Activated CD4-positive, alpha-beta T cell treated with anti-CD3 and anti-CD28 coated beads, Interleukin-2, amount 10 ng/mL, durations not matched to agents 7 days and 5 days (primary cell): ENCODE measurements at regions not wholly inside any gene's neighbourhood (a gene's known extent, or its start where the extent isn't known, plus 50 kb on each side); places are given as distances from the start of the nearest gene placed in this dataset.

ENCODE experiments used
- CTCF ChIA-PET: fragments of 350-600 bp; sonication (Branson Sonifier 250); formaldehyde crosslinking; loops from one replicate; lab custom pipeline; 2021; ENCODE audit warnings: antibody characterized with exemption; lab: Charles Lee
- POLR2A ChIA-PET: fragments of 350-600 bp; sonication (Branson Sonifier 250); formaldehyde crosslinking; loops from one replicate; lab custom pipeline; 2021; ENCODE audit warnings: antibody characterized with exemption; lab: Charles Lee
- DNase-seq: peaks from one replicate; pipeline ENCODE4 v3.0.0-alpha.2; 2020
- H3K27ac Mint-ChIP-seq: one replicate; pipeline ENCODE4 v1.8.0; 2021; ENCODE audit warnings: mild to moderate bottlenecking, moderate library complexity, mixed read lengths
- H3K27me3 Mint-ChIP-seq: one replicate; pipeline ENCODE4 v1.8.0; 2021; ENCODE audit warnings: mixed read lengths
- H3K36me3 Mint-ChIP-seq: one replicate; pipeline ENCODE4 v1.8.0; 2021; ENCODE audit warnings: low read depth, mixed read lengths
- H3K4me1 Mint-ChIP-seq: one replicate; pipeline ENCODE4 v1.8.0; 2021; ENCODE audit warnings: mixed read lengths
- H3K4me3 Mint-ChIP-seq: one replicate; pipeline ENCODE4 v1.8.0; 2021; ENCODE audit warnings: mild to moderate bottlenecking, moderate library complexity, mixed read lengths
- H3K9me3 Mint-ChIP-seq: one replicate; pipeline ENCODE4 v1.8.0; 2021; ENCODE audit warnings: mixed read lengths

GRCh38 chr12:83390186-83390585 is 703.5 kb downstream of the TMTC2 start:
- POLR2A ChIA-PET, result no interaction called here
- Mint-ChIP-seq H3K9me3 (no peaks in the 10 kb centered on the region), H3K27ac (no peak overlapping the region), H3K4me1 (no peaks in the 10 kb centered on the region), H3K36me3 (no peaks in the 10 kb centered on the region), H3K4me3 (no peak overlapping the region), H3K27me3 (no peaks in the 10 kb centered on the region)
- CTCF ChIA-PET, result no interaction called here
- no peak for DNase-seq

GRCh38 chr12:83389237-83389996 is 702.7 kb downstream of the TMTC2 start:
- H3K27me3 Mint-ChIP-seq, result no peaks in the 10 kb centered on the region
- no peaks in the 10 kb centered on the region for H3K9me3 Mint-ChIP-seq
- DNase-seq, result no peak
- POLR2A ChIA-PET, result no interaction called here
- no peak overlapping the region for H3K27ac Mint-ChIP-seq
- H3K4me1 Mint-ChIP-seq, result no peaks in the 10 kb centered on the region
- H3K4me3 Mint-ChIP-seq, result no peak overlapping the region
- CTCF ChIA-PET, result no interaction called here
- H3K36me3 Mint-ChIP-seq, result no peaks in the 10 kb centered on the region

GRCh38 chr12:83388551-83388950 is 701.8 kb downstream of the TMTC2 start:
- H3K9me3 Mint-ChIP-seq, result no peaks in the 10 kb centered on the region
- ChIA-PET CTCF (no interaction called here), POLR2A (no interaction called here)
- no peak for DNase-seq
- H3K4me3 Mint-ChIP-seq, result no peak overlapping the region
- no peak overlapping the region for H3K27ac Mint-ChIP-seq
- H3K4me1 Mint-ChIP-seq, result no peaks in the 10 kb centered on the region
- H3K36me3 Mint-ChIP-seq, result no peaks in the 10 kb centered on the region
- H3K27me3 Mint-ChIP-seq, result no peaks in the 10 kb centered on the region

- no peak overlapping the region for H3K27ac Mint-ChIP-seq
- POLR2A ChIA-PET, result no interaction called here
- no peaks in the 10 kb centered on the region for H3K27me3 Mint-ChIP-seq
- no peaks in the 10 kb centered on the region for H3K36me3 Mint-ChIP-seq
- DNase-seq, result no peak
- no peaks in the 10 kb centered on the region for H3K9me3 Mint-ChIP-seq
- no peak overlapping the region for H3K4me3 Mint-ChIP-seq
- CTCF ChIA-PET, result no interaction called here
- no peaks in the 10 kb centered on the region for H3K4me1 Mint-ChIP-seq
Measured at GRCh38 chr12:83386527-83387264, 700.0 kb downstream of the TMTC2 start.

GRCh38 chr12:83378186-83378727 is 691.6 kb downstream of the TMTC2 start:
- no peak overlapping the region for H3K4me3 Mint-ChIP-seq
- H3K27me3 Mint-ChIP-seq, result no peaks in the 10 kb centered on the region
- H3K4me1 Mint-ChIP-seq, result no peaks in the 10 kb centered on the region
- H3K9me3 Mint-ChIP-seq, result no peaks in the 10 kb centered on the region
- ChIA-PET CTCF (no interaction called here), POLR2A (no interaction called here)
- no peak overlapping the region for H3K27ac Mint-ChIP-seq
- no peak for DNase-seq
- H3K36me3 Mint-ChIP-seq, result no peaks in the 10 kb centered on the region

GRCh38 chr12:83365317-83365716 is 678.6 kb downstream of the TMTC2 start:
- ChIA-PET CTCF (no interaction called here), POLR2A (no interaction called here)
- no peak overlapping the region for H3K4me3 Mint-ChIP-seq
- H3K9me3 Mint-ChIP-seq, result peaks cover 6% of the 10 kb centered on the region
- H3K27ac Mint-ChIP-seq, result no peak overlapping the region
- H3K4me1 Mint-ChIP-seq, result no peaks in the 10 kb centered on the region
- no peak for DNase-seq
- H3K27me3 Mint-ChIP-seq, result no peaks in the 10 kb centered on the region
- no peaks in the 10 kb centered on the region for H3K36me3 Mint-ChIP-seq

- Mint-ChIP-seq H3K36me3 (no peaks in the 10 kb centered on the region), H3K4me1 (no peaks in the 10 kb centered on the region), H3K9me3 (peaks cover 6% of the 10 kb centered on the region), H3K4me3 (no peak overlapping the region), H3K27me3 (no peaks in the 10 kb centered on the region), H3K27ac (no peak overlapping the region)
- no peak for DNase-seq
- CTCF ChIA-PET, result no interaction called here
- POLR2A ChIA-PET, result no interaction called here
Measured at GRCh38 chr12:83361475-83361874, 674.8 kb downstream of the TMTC2 start.

- Mint-ChIP-seq H3K27me3 (no peaks in the 10 kb centered on the region), H3K36me3 (no peaks in the 10 kb centered on the region), H3K4me3 (no peak overlapping the region), H3K27ac (no peak overlapping the region), H3K4me1 (no peaks in the 10 kb centered on the region), H3K9me3 (peaks cover 6% of the 10 kb centered on the region)
- POLR2A ChIA-PET, result no interaction called here
- DNase-seq, result no peak
- CTCF ChIA-PET, result no interaction called here
Measured at GRCh38 chr12:83361071-83361470, 674.4 kb downstream of the TMTC2 start.

GRCh38 chr12:83349907-83350611 is 663.4 kb downstream of the TMTC2 start:
- ChIA-PET POLR2A (no interaction called here), CTCF (no interaction called here)
- no peak for DNase-seq
- Mint-ChIP-seq H3K4me1 (no peaks in the 10 kb centered on the region), H3K36me3 (no peaks in the 10 kb centered on the region), H3K27ac (no peak overlapping the region), H3K27me3 (no peaks in the 10 kb centered on the region), H3K4me3 (no peak overlapping the region), H3K9me3 (no peaks in the 10 kb centered on the region)

GRCh38 chr12:83346333-83346732 is 659.6 kb downstream of the TMTC2 start:
- Mint-ChIP-seq H3K4me3 (no peak overlapping the region), H3K4me1 (no peaks in the 10 kb centered on the region), H3K27ac (no peak overlapping the region), H3K27me3 (no peaks in the 10 kb centered on the region), H3K9me3 (no peaks in the 10 kb centered on the region), H3K36me3 (no peaks in the 10 kb centered on the region)
- POLR2A ChIA-PET, result no interaction called here
- no peak for DNase-seq
- CTCF ChIA-PET, result no interaction called here

- H3K4me1 Mint-ChIP-seq, result no peaks in the 10 kb centered on the region
- DNase-seq, result no peak
- CTCF ChIA-PET, result no interaction called here
Measured at GRCh38 chr12:83343767-83344166, 657.1 kb downstream of the TMTC2 start.

GRCh38 chr12:83335748-83336147 is 649.0 kb downstream of the TMTC2 start:
- no peaks in the 10 kb centered on the region for H3K4me1 Mint-ChIP-seq
- no peak overlapping the region for H3K4me3 Mint-ChIP-seq
- DNase-seq, result no peak
- no peak overlapping the region for H3K27ac Mint-ChIP-seq
- H3K27me3 Mint-ChIP-seq, result no peaks in the 10 kb centered on the region
- POLR2A ChIA-PET, result no interaction called here
- CTCF ChIA-PET, result no interaction called here
- no peaks in the 10 kb centered on the region for H3K36me3 Mint-ChIP-seq
- H3K9me3 Mint-ChIP-seq, result no peaks in the 10 kb centered on the region

More at GRCh38 chr12:83343767-83344166, 657.1 kb downstream of the TMTC2 start:
- Mint-ChIP-seq H3K4me3 (no peak overlapping the region), H3K9me3 (no peaks in the 10 kb centered on the region), H3K36me3 (no peaks in the 10 kb centered on the region), H3K27me3 (no peaks in the 10 kb centered on the region), H3K27ac (no peak overlapping the region)
- POLR2A ChIA-PET, result no interaction called here

GRCh38 chr12:83326666-83327065 is 640.0 kb downstream of the TMTC2 start:
- ChIA-PET POLR2A (no interaction called here), CTCF (no interaction called here)
- Mint-ChIP-seq H3K36me3 (no peaks in the 10 kb centered on the region), H3K9me3 (no peaks in the 10 kb centered on the region), H3K27me3 (no peaks in the 10 kb centered on the region), H3K4me3 (no peak overlapping the region), H3K4me1 (no peaks in the 10 kb centered on the region), H3K27ac (no peak overlapping the region)
- DNase-seq, result no peak
